GM18498 (cell line): ENCODE measurements at regions not wholly inside any gene's neighbourhood (a gene's known extent, or its start where the extent isn't known, plus 50 kb on each side); places are given as distances from the start of the nearest gene placed in this dataset.
"Not testable (repeated sequence)": the region's sequence is repeated elsewhere in the genome, so short reads cannot be mapped to it uniquely, and the experiment has no call there.

Experiments
- ATAC-seq: cut with Tn5 transposase; IDR thresholded peaks from one replicate; pipeline ENCODE4 v1.9.1; 2021; ENCODE audit warnings: mild to moderate bottlenecking, moderate library complexity; ENCODE audit not compliant: unreplicated experiment

DNA sequence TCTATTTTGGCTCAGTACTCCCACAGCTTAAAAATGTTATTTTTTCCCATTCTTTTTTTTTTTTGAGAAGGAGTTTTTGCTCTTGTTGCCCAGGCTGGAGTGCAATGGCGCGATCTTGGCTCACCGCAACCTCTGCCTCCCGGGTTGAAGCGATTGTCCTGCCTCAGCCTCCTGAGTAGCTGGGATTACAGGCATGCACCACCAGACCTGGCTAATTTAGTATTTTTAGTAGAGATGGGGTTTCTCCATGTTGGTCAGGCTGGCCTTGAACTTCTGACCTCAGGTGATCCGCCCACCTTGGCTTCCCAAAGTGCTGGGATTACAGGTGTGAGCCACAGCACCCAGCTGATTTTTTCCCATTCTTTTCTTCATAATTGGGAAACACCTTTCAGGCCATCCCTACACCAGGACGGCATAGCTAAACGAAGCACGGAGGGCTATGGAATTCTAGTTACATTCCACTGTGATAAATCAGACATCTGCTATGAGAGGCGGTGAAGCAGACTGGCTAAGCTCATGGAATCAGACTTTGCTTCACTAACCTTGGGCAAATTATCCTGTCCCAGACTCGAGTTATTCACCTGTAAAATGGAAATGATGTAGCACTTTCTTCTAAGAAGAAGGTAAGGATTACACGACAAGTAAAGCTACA, 68.7 kb upstream of the ZFAND5 start:
- ATAC-seq = not testable (repeated sequence)

DNA sequence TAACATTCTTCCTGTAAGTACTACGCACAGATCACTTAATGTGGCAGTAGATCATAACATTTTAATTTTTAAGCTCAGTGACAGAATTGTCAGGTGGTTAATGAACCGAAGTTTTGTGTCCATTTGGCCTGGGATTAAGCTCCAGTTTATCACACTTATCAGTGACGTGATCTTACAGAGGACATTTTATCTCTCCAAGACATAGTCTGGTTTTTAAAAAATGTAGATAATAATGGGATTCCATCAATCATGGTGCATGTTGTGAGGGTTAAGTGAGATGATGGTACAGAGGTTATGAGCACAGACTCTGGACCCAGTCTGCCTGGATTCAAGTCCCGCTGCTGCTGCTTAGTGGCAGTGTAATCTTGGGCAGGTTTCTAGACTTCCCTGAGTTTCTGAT, 66.0 kb upstream of the ZFAND5 start:
- ATAC-seq = no peak

DNA sequence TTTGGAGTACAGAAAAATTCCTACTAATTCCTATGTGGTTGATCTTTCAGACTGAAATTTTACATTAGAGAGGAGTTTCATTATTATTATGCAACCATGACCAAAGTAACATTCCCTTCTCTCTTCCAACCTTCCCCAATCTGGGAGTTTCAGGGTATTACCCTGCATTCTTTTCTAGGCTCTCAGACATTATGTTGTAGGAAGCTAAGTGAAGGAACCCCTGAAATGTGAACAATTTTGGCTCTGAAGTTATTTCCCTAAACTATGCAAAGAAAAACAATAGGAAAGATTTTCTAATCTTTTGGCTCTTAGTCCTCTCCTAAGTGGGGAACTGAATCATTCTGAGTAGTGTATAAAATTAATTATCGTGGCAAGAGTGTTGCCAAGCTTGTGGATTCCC, 63.3 kb upstream of the ZFAND5 start:
- no peak for ATAC-seq

GRCh38 chr9:72427801-72428200, 62.8 kb upstream of the ZFAND5 start:
- no peak for ATAC-seq

DNA sequence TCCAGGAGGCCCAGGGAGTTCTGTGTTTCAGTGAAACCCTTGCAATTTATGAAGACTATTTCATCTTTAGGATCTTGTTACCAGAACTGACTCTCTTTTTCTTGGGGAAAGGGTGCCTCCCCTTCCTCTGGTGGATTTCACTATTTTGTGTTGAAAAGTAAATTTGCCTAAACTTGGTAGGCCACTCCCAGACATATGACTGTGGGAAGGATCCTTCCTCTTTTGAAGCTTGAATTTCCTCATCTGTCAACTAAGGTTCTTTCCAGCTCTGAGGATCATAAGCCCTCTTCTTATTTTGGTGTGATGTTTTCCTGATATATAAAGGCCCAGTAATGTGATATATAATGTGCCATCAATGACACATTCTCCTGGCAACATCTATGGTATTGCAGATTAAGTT, 59.1 kb upstream of the ZFAND5 start:
- ATAC-seq = no peak

DNA sequence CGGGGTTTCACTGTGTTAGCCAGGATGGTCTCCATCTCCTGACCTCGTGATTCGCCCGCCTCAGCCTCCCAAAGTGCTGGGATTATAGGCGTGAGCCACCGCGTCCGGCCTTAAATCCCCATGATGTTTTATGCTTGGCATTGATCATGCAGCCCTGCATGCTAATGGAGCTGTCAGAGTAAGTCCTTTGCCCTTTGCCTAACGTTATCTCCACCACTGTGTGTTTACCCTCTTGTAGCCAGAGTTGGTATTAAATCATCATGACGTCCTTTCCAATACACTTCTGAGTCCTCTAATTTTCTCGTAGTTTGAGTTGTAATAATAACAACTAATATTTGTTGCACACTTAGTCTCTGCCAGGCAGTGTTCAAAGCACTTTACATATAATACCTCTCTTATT, 57.2 kb upstream of the ZFAND5 start:
- no peak for ATAC-seq

DNA sequence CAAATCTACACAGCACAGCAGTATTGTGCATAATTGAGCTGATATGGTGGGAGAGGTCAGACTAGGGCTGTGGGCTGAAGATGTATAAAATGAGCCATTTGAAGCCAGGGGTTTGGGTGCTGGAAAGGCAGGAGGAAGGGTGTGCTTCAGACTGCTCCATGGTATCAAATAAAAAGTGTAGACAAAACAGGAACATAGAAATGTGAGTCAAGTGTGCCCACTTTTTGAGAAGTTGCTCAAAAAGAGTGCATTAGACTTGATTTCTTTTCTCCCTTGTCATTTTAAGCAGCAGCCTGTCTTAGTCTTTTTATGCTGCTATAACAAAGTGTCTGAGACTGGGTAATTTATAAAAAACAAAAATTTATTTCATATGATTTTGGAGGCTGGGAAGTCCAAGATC, 55.8 kb upstream of the ZFAND5 start:
- no peak for ATAC-seq

GRCh38 chr9:72415948-72416347, 50.9 kb upstream of the ZFAND5 start:
- ATAC-seq = no peak

GRCh38 chr9:72415163-72415562, 50.2 kb upstream of the ZFAND5 start:
- ATAC-seq = no peak
